ENCODE measurements at regions not wholly inside any gene's neighbourhood (a gene's known extent, or its start where the extent isn't known, plus 50 kb on each side); places are given as distances from the start of the nearest gene placed in this dataset.

GRCh38 chr10:121302541-121303180 lies 295.6 kb downstream of the FGFR2 start:
- Histone ChIP-seq H3K9me3 (no peaks in the 10 kb centered on the region), H3K27ac (peak overlapping the region in 1 of 5 donors; percentile 8), H3K36me3 (no peaks in the 10 kb centered on the region), H3K4me3 (no peak overlapping the region), H3K4me1 (no peaks in the 10 kb centered on the region), H3K27me3 (peaks cover 0 to 8% (median 0%) of the 10 kb centered on the region in 3 donors)
- DNase-seq, result no peak
- TF ChIP-seq, protein P1, sequence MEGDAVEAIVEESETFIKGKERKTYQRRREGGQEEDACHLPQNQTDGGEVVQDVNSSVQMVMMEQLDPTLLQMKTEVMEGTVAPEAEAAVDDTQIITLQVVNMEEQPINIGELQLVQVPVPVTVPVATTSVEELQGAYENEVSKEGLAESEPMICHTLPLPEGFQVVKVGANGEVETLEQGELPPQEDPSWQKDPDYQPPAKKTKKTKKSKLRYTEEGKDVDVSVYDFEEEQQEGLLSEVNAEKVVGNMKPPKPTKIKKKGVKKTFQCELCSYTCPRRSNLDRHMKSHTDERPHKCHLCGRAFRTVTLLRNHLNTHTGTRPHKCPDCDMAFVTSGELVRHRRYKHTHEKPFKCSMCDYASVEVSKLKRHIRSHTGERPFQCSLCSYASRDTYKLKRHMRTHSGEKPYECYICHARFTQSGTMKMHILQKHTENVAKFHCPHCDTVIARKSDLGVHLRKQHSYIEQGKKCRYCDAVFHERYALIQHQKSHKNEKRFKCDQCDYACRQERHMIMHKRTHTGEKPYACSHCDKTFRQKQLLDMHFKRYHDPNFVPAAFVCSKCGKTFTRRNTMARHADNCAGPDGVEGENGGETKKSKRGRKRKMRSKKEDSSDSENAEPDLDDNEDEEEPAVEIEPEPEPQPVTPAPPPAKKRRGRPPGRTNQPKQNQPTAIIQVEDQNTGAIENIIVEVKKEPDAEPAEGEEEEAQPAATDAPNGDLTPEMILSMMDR (IDR thresholded peaks at IDR 0.05), result no peak
- TF ChIP-seq EP300 (IDR thresholded peaks at IDR 0.05) (no peak), POLR2AphosphoS5 (IDR thresholded peaks at IDR 0.05) (no peak), POLR2A (IDR thresholded peaks at IDR 0.05) (no peak)
- intact Hi-C loops (cut with DNase I; ENCODE audit: low total_unique reads), result no loop called here
- 73 to 87% (median 80%) methylated on average over 7 of the region's 7 CpGs for WGBS, 5 donors

DNA sequence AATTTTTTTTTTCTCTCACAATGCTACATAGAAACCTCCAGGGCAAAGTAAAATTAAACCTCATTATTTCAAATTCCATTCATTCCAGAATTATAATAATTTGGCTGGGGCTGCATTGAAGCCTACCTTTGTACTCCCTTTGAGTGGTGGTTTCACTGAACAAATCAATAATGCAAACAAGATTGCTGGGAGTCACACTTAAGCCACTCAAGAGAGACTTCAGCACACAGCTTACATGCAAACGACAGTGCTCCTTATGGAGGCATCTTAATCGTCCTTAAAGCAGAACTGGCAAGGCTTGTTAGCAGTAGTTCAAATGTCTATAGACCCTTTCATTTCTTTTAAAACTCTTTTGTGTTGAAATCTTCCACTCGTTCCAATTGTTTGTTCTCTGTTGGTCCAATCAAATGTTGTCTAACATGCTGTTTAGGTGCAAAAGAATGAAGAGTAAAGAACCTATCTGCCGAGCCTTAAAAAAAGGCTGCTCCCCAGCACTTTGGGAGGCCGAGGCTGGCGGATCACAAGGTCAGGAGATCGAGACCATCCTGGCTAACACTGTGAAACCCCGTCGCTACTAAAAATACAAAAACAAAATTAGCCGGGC lies 294.9 kb downstream of the FGFR2 start:
- 47 to 68% (median 55%) methylated on average over 10 of the region's 10 CpGs for WGBS, 5 donors
- DNase-seq, result peak in 1 of 2 donors; percentile 38
- Histone ChIP-seq H3K9me3 (no peaks in the 10 kb centered on the region), H3K4me1 (no peaks in the 10 kb centered on the region), H3K36me3 (no peaks in the 10 kb centered on the region), H3K27me3 (peaks cover 0 to 8% (median 0%) of the 10 kb centered on the region in 3 donors), H3K27ac (peak overlapping the region in 1 of 5 donors; percentile 8), H3K4me3 (no peak overlapping the region)
- intact Hi-C loops (cut with DNase I; ENCODE audit: low total_unique reads), result no loop called here
- TF ChIP-seq POLR2AphosphoS5 (IDR thresholded peaks at IDR 0.05) (no peak), EP300 (IDR thresholded peaks at IDR 0.05) (no peak)
- TF ChIP-seq, protein P1 (IDR thresholded peaks at IDR 0.05), result no peak

GRCh38 chr10:121305066-121305465 lies 293.2 kb downstream of the FGFR2 start:
- no peak for DNase-seq
- Histone ChIP-seq H3K4me1 (no peaks in the 10 kb centered on the region), H3K4me3 (no peak overlapping the region), H3K27ac (no peak overlapping the region), H3K27me3 (peaks cover 0 to 8% (median 0%) of the 10 kb centered on the region in 3 donors), H3K9me3 (no peaks in the 10 kb centered on the region), H3K36me3 (no peaks in the 10 kb centered on the region)
- intact Hi-C loops (cut with DNase I; ENCODE audit: low total_unique reads), result no loop called here
- 53 to 69% (median 63%) methylated on average over 2 of the region's 2 CpGs for WGBS, 5 donors
- TF ChIP-seq POLR2A (IDR thresholded peaks at IDR 0.05), result no peak
- TF ChIP-seq EP300 (IDR thresholded peaks at IDR 0.05), result no peak
- TF ChIP-seq, protein P1 (IDR thresholded peaks at IDR 0.05), result no peak
- no peak for TF ChIP-seq POLR2AphosphoS5 (IDR thresholded peaks at IDR 0.05)

- TF ChIP-seq POLR2A (IDR thresholded peaks at IDR 0.05) (no peak), POLR2AphosphoS5 (IDR thresholded peaks at IDR 0.05) (no peak), EP300 (IDR thresholded peaks at IDR 0.05) (no peak)
- TF ChIP-seq, protein P1 (IDR thresholded peaks at IDR 0.05), result no peak
- no peaks in the 10 kb centered on the region for H3K36me3 ChIP-seq
- H3K9me3 ChIP-seq, result no peaks in the 10 kb centered on the region
- no peak overlapping the region for H3K4me3 ChIP-seq
- no peaks in the 10 kb centered on the region for H3K4me1 ChIP-seq
- 61 to 64% (median 62%) methylated on average over 3 of the region's 3 CpGs for WGBS, 5 donors
- peaks cover 0 to 12% (median 0%) of the 10 kb centered on the region in 3 donors for H3K27me3 ChIP-seq
- DNase-seq, result no peak
- intact Hi-C loops (cut with DNase I; ENCODE audit: low total_unique reads), result no loop called here
- no peak overlapping the region for H3K27ac ChIP-seq
Measured at GRCh38 chr10:121306159-121306673, 292.0 kb downstream of the FGFR2 start.

All from stomach (tissue), 8 donors.